H1 (cell line): ENCODE measurements at regions not wholly inside any gene's neighbourhood (a gene's known extent, or its start where the extent isn't known, plus 50 kb on each side); places are given as distances from the start of the nearest gene placed in this dataset.

Experiments
- CTCF ChIA-PET: fragments of 300-600 bp; sonication (Branson Sonifier 250); formaldehyde crosslinking; loops from one replicate; lab custom pipeline; 2021; ENCODE audit not compliant: partially characterized antibody; lab: Charles Lee
- POLR2A ChIA-PET: fragments of 300-600 bp; sonication (Branson Sonifier 250); formaldehyde crosslinking; loops from one replicate; lab custom pipeline; 2021; ENCODE audit warnings: inconsistent platforms; ENCODE audit not compliant: partially characterized antibody; lab: Charles Lee
- DNase-seq, 2 experiments: peaks; one replicate each; pipeline versions ENCODE4 v3.0.0 to v3.0.0-alpha.2; 2010 to 2022; ENCODE audit warnings: low spot score in 2 of 2, low read depth in 1 of 2, mixed read lengths in 1 of 2
- FAIRE-seq: peaks from 2 replicates; lab custom pipeline; 2011; peaks lifted over from hg19 to GRCh38; lab: Jason Lieb, UNC
- H2AFZ ChIP-seq: 2 replicates; pipeline ENCODE4 v1.8.1; 2012; ENCODE audit warnings: low read length, inconsistent platforms
- H2AK5ac ChIP-seq: 2 replicates; pipeline ENCODE4 v1.6.1; 2013; ENCODE audit warnings: low read depth, low read length
- H2BK120ac ChIP-seq: replicated peaks from 2 replicates; pipeline ENCODE3; 2013; ENCODE audit warnings: low read depth, low read length, inconsistent platforms
- H2BK12ac ChIP-seq: 2 replicates; pipeline ENCODE4 v1.6.1; 2013; ENCODE audit warnings: low read depth, low read length
- H2BK15ac ChIP-seq: 2 replicates; pipeline ENCODE4 v1.6.1; 2013; ENCODE audit warnings: low read length
- H2BK20ac ChIP-seq: 2 replicates; pipeline ENCODE4 v1.6.1; 2013; ENCODE audit warnings: low read length
- H2BK5ac ChIP-seq: 2 replicates; pipeline ENCODE4 v1.6.1; 2013; ENCODE audit warnings: low read depth, low read length
- H3K14ac ChIP-seq: 2 replicates; pipeline ENCODE4 v1.6.1; 2013; ENCODE audit warnings: inconsistent platforms; ENCODE audit not compliant: insufficient read length
- H3K18ac ChIP-seq: 2 replicates; pipeline ENCODE4 v1.6.1; 2013; ENCODE audit warnings: low read length; ENCODE audit errors: extremely low read depth
- H3K23ac ChIP-seq: 2 replicates; pipeline ENCODE4 v1.6.1; 2013; ENCODE audit warnings: inconsistent platforms; ENCODE audit not compliant: insufficient read length
- H3K23me2 ChIP-seq: 2 replicates; pipeline ENCODE4 v1.6.1; 2013; ENCODE audit warnings: low read depth, low read length
- H3K27ac ChIP-seq: 2 replicates; pipeline ENCODE4 v1.6.1; 2011; ENCODE audit warnings: low read depth, low read length, inconsistent platforms
- H3K27me3 ChIP-seq, 4 experiments: replicated peaks in 1 of 4; 1 replicate in 1 of 4; 2 replicates in 3 of 4; pipeline versions ENCODE4 v1.6.1 to v1.8.1; 2011 to 2013; ENCODE audit warnings: low read length in 3 of 4, mild to moderate bottlenecking in 3 of 4, inconsistent platforms in 2 of 4, mixed read lengths in 2 of 4, moderate library complexity in 1 of 4; ENCODE audit not compliant: control insufficient read depth in 3 of 4, insufficient read depth in 3 of 4; ENCODE audit errors: extremely low read depth in 1 of 4
- H3K36me3 ChIP-seq, 4 experiments: 2 replicates each; pipeline versions ENCODE4 v1.6.1 to v1.8.1; 2011 to 2013; ENCODE audit warnings: mild to moderate bottlenecking in 4 of 4, low read length in 3 of 4, moderate library complexity in 2 of 4, control low read depth in 1 of 4, inconsistent platforms in 1 of 4; ENCODE audit not compliant: insufficient read depth in 4 of 4, control insufficient read depth in 2 of 4
- H3K4ac ChIP-seq: replicated peaks from 2 replicates; pipeline ENCODE3; 2013; ENCODE audit warnings: low read length, low read depth, mixed read lengths, inconsistent platforms; ENCODE audit not compliant: insufficient read length
- H3K4me1 ChIP-seq, 4 experiments: replicated peaks in 1 of 4; 1 replicate in 1 of 4; 2 replicates in 3 of 4; pipeline versions ENCODE4 v1.6.1 to v1.8.1; 2011 to 2013; ENCODE audit warnings: low read length in 3 of 4, inconsistent platforms in 2 of 4, mixed read lengths in 1 of 4; ENCODE audit not compliant: insufficient read depth in 4 of 4, control insufficient read depth in 3 of 4
- H3K4me2 ChIP-seq, 2 experiments: 2 replicates each; pipeline versions ENCODE4 v1.6.1 to v1.8.1; 2011 to 2013; ENCODE audit warnings: low read depth in 2 of 2, low read length in 2 of 2, control low read depth in 1 of 2, inconsistent platforms in 1 of 2, mild to moderate bottlenecking in 1 of 2; ENCODE audit not compliant: insufficient read depth in 1 of 2
- H3K4me3 ChIP-seq, 4 experiments: fragments of 200-600, 300-600 bp in 1 of 4; sonication (generic), shearing (Covaris generic), sonication (Bioruptor Twin) in 1 of 4; 2 replicates each; pipeline versions ENCODE4 v1.5.1 to v1.8.1; 2011 to 2016; ENCODE audit warnings: low read length in 4 of 4, low read depth in 3 of 4, control low read depth in 2 of 4, inconsistent platforms in 2 of 4, mild to moderate bottlenecking in 2 of 4, mixed read lengths in 1 of 4, moderate library complexity in 1 of 4; ENCODE audit not compliant: insufficient read depth in 2 of 4; ENCODE audit errors: extremely low read depth in 1 of 4
- H3K56ac ChIP-seq: replicated peaks from 2 replicates; pipeline ENCODE3; 2013; ENCODE audit warnings: low read depth, mild to moderate bottlenecking, mixed read lengths, low read length, inconsistent platforms; ENCODE audit not compliant: insufficient read length
- H3K79me1 ChIP-seq: 2 replicates; pipeline ENCODE4 v1.6.1; 2013; ENCODE audit warnings: low read depth, low read length, control low read depth
- H3K79me2 ChIP-seq, 2 experiments: 2 replicates each; pipeline versions ENCODE4 v1.6.1 to v1.8.1; 2012 to 2013; ENCODE audit warnings: low read length in 2 of 2, mild to moderate bottlenecking in 2 of 2, inconsistent platforms in 1 of 2; ENCODE audit not compliant: insufficient read depth in 2 of 2, control insufficient read depth in 1 of 2
- H3K9ac ChIP-seq, 4 experiments: replicated peaks in 1 of 4; 1 replicate in 1 of 4; 2 replicates in 3 of 4; pipeline versions ENCODE4 v1.6.1 to v1.8.1; 2011 to 2013; ENCODE audit warnings: low read depth in 3 of 4, low read length in 3 of 4, control low read depth in 2 of 4, mild to moderate bottlenecking in 2 of 4, moderate library complexity in 2 of 4, inconsistent platforms in 1 of 4; ENCODE audit errors: extremely low read depth in 1 of 4
- H3K9me3 ChIP-seq, 2 experiments: 2 replicates each; pipeline versions ENCODE4 v1.6.1 to v1.8.1; 2012 to 2013; ENCODE audit warnings: mild to moderate bottlenecking in 2 of 2, moderate library complexity in 2 of 2, control low read depth in 1 of 2, inconsistent platforms in 1 of 2, low read depth in 1 of 2, low read length in 1 of 2, mixed read lengths in 1 of 2; ENCODE audit not compliant: insufficient read depth in 2 of 2
- H4K20me1 ChIP-seq, 2 experiments: replicated peaks in 1 of 2; 2 replicates each; pipeline versions ENCODE3 to v1.8.1; 2011 to 2013; ENCODE audit warnings: inconsistent platforms in 2 of 2, low read length in 2 of 2, mild to moderate bottlenecking in 1 of 2; ENCODE audit not compliant: insufficient read depth in 2 of 2, control insufficient read depth in 1 of 2
- H4K5ac ChIP-seq: 2 replicates; pipeline ENCODE4 v1.6.1; 2013; ENCODE audit warnings: low read length, low read depth, mixed read lengths, inconsistent platforms; ENCODE audit not compliant: insufficient read length
- H4K8ac ChIP-seq: 2 replicates; pipeline ENCODE4 v1.8.0; 2013; ENCODE audit warnings: mild to moderate bottlenecking, moderate library complexity, low read length, inconsistent platforms; ENCODE audit not compliant: insufficient read depth; ENCODE audit errors: extremely low read depth
- H4K91ac ChIP-seq: replicated peaks from 2 replicates; pipeline ENCODE3; 2013; ENCODE audit warnings: low read length, mixed read lengths, inconsistent platforms; ENCODE audit not compliant: insufficient read length
- JUND ChIP-seq: IDR thresholded peaks from 2 replicates; pipeline ENCODE4 v1.6.1; 2011; ENCODE audit warnings: mild to moderate bottlenecking, improper control_type of control experiment, low read length
- RBBP5 ChIP-seq: IDR thresholded peaks from 2 replicates; pipeline ENCODE4 v1.7.1; 2012; ENCODE audit warnings: low read depth, mild to moderate bottlenecking, inconsistent platforms, low read length, moderate library complexity, borderline replicate concordance
- whole genome bisulfite sequencing, 2 experiments: shearing (Covaris generic) in 1 of 2; methylation state at CpG; one replicate each; pipeline versions ENCODE4 v1.1.6 to v1.1.7; 2013 to 2015; ENCODE audit warnings: low lambda C conversion rate in 2 of 2, mixed read lengths in 2 of 2, inconsistent platforms in 1 of 2, low coverage in 1 of 2, missing lambda C conversion rate in 1 of 2; ENCODE audit not compliant: insufficient replicate concordance in 2 of 2, insufficient coverage in 1 of 2, insufficient read length in 1 of 2; ENCODE audit errors: extremely low coverage in 1 of 2, missing lambda C conversion rate in 1 of 2; 5-methylcytosine and 5-hydroxymethylcytosine counted together

- Histone ChIP-seq H3K79me1 (no peaks in the 10 kb centered on the region), H3K4me1 (no peaks in the 10 kb centered on the region), H3K36me3 (no peaks in the 10 kb centered on the region), H2BK20ac (no peak overlapping the region), H2BK120ac (no peak overlapping the region), H2BK12ac (no peak overlapping the region), H4K91ac (no peak overlapping the region), H3K14ac (no peak overlapping the region), H2BK15ac (no peak overlapping the region), H3K23ac (no peak overlapping the region), H2BK5ac (no peak overlapping the region), H3K56ac (no peak overlapping the region), H3K23me2 (peaks cover 2% of the 10 kb centered on the region; the same call in 1 of the 2 replicates), H2AK5ac (no peak overlapping the region), H4K5ac (no peak overlapping the region), H4K8ac (no peak overlapping the region), H3K9ac (no peak overlapping the region), H3K18ac (no peak overlapping the region), H3K9me3 (peaks cover 15 to 54% of the 10 kb centered on the region in 2 experiments), H3K4me2 (no peak overlapping the region), H4K20me1 (no peaks in the 10 kb centered on the region), H3K27me3 (no peaks in the 10 kb centered on the region), H2AFZ (no peak overlapping the region), H3K4me3 (no peak overlapping the region), H3K79me2 (no peaks in the 10 kb centered on the region), H3K4ac (no peak overlapping the region), H3K27ac (no peak overlapping the region)
- WGBS, 2 experiments: 94% methylated on average over 12 of the region's 12 CpGs; no CpG with 5 or more reads in 1 of the 2 experiments
- DNase-seq (no peak), FAIRE-seq (no peak)
- ChIA-PET POLR2A (no interaction called here), CTCF (no interaction called here)
- TF ChIP-seq RBBP5 (no peak), JUND (no peak)
Observed at GRCh38 chr1:4404854-4405590, 249.4 kb upstream of the AJAP1 start.
